ENCODE measurements at regions not wholly inside any gene's neighbourhood (a gene's known extent, or its start where the extent isn't known, plus 50 kb on each side); places are given as distances from the start of the nearest gene placed in this dataset.

GRCh38 chr10:123398180-123398591 lies 244.0 kb downstream of the BUB3 start:
- no peak overlapping the region for H3K4me3 ChIP-seq (replicated peaks; ENCODE audit: low read depth, low read length)
- no peak for DNase-seq (ENCODE audit: extremely low read depth, low read depth)
- TF ChIP-seq CTCF (IDR thresholded peaks at IDR 0.05; ENCODE audit: low read depth, low read length, missing control alignments): no peak

GRCh38 chr10:123398756-123399155 lies 244.6 kb downstream of the BUB3 start:
- no peak for DNase-seq (ENCODE audit: extremely low read depth, low read depth)
- TF ChIP-seq CTCF (IDR thresholded peaks at IDR 0.05; ENCODE audit: low read depth, low read length, missing control alignments): no peak
- no peak overlapping the region for H3K4me3 ChIP-seq (replicated peaks; ENCODE audit: low read depth, low read length)

GRCh38 chr10:123399276-123399839 lies 245.2 kb downstream of the BUB3 start:
- DNase-seq (ENCODE audit: extremely low read depth, low read depth): no peak
- H3K4me3 ChIP-seq (replicated peaks; ENCODE audit: low read depth, low read length): no peak overlapping the region
- TF ChIP-seq CTCF (IDR thresholded peaks at IDR 0.05; ENCODE audit: low read depth, low read length, missing control alignments): no peak

GRCh38 chr10:123402021-123402420 lies 247.8 kb downstream of the BUB3 start:
- no peak overlapping the region for H3K4me3 ChIP-seq (replicated peaks; ENCODE audit: low read depth, low read length)
- TF ChIP-seq CTCF (IDR thresholded peaks at IDR 0.05; ENCODE audit: low read depth, low read length, missing control alignments): no peak
- no peak for DNase-seq (ENCODE audit: extremely low read depth, low read depth)

GRCh38 chr10:123402656-123403055 lies 248.5 kb downstream of the BUB3 start:
- no peak for TF ChIP-seq CTCF (IDR thresholded peaks at IDR 0.05; ENCODE audit: low read depth, low read length, missing control alignments)
- DNase-seq (ENCODE audit: extremely low read depth, low read depth): no peak
- no peak overlapping the region for H3K4me3 ChIP-seq (replicated peaks; ENCODE audit: low read depth, low read length)

- H3K4me3 ChIP-seq (replicated peaks; ENCODE audit: low read depth, low read length): no peak overlapping the region
- TF ChIP-seq CTCF (IDR thresholded peaks at IDR 0.05; ENCODE audit: low read depth, low read length, missing control alignments): no peak
- DNase-seq (ENCODE audit: extremely low read depth, low read depth): no peak
These were observed 250.2 kb downstream of the BUB3 start for GRCh38 chr10:123404357-123404756.

GRCh38 chr10:123408660-123409059 lies 254.5 kb downstream of the BUB3 start:
- no peak for TF ChIP-seq CTCF (IDR thresholded peaks at IDR 0.05; ENCODE audit: low read depth, low read length, missing control alignments)
- H3K4me3 ChIP-seq (replicated peaks; ENCODE audit: low read depth, low read length): no peak overlapping the region
- no peak for DNase-seq (ENCODE audit: extremely low read depth, low read depth)

Measured in HFF-Myc (cell line).